NCI-H345 treated with DMSO at 0.1 percent for 48 hours (cell line): ENCODE measurements at regions not wholly inside any gene's neighbourhood (a gene's known extent, or its start where the extent isn't known, plus 50 kb on each side); places are given as distances from the start of the nearest gene placed in this dataset.
"Not testable (repeated sequence)": the region's sequence is repeated elsewhere in the genome, so short reads cannot be mapped to it uniquely, and the experiment has no call there.

Experiments used
- DNase-seq: peaks from one replicate; lab custom pipeline; 2025; ENCODE audit not compliant: unreplicated experiment; lab: John Stamatoyannopoulos, UW

- DNase-seq: no peak
Measured at GRCh38 chr3:80366808-80367548, 599.2 kb upstream of the ROBO1 start.

- DNase-seq: no peak
Measured at GRCh38 chr3:80357761-80358160, 590.0 kb upstream of the ROBO1 start.

- no peak for DNase-seq
Measured at GRCh38 chr3:80355144-80355543, 587.3 kb upstream of the ROBO1 start.

GRCh38 chr3:80351201-80351600, 583.4 kb upstream of the ROBO1 start:
- no peak for DNase-seq

GRCh38 chr3:80350771-80351170, 583.0 kb upstream of the ROBO1 start:
- DNase-seq: no peak

GRCh38 chr3:80338366-80338765, 570.6 kb upstream of the ROBO1 start:
- DNase-seq: no peak

GRCh38 chr3:80334534-80334933, 566.7 kb upstream of the ROBO1 start:
- no peak for DNase-seq

- no peak for DNase-seq
Measured at GRCh38 chr3:80331494-80332170, 563.8 kb upstream of the ROBO1 start.

GRCh38 chr3:80314541-80314940, 546.7 kb upstream of the ROBO1 start:
- not testable (repeated sequence) for DNase-seq

- DNase-seq: no peak
Measured at GRCh38 chr3:80308637-80309036, 540.8 kb upstream of the ROBO1 start.

- no peak for DNase-seq
Measured at GRCh38 chr3:80307844-80308243, 540.0 kb upstream of the ROBO1 start.

- DNase-seq: no peak
Measured at GRCh38 chr3:80297720-80298119, 529.9 kb upstream of the ROBO1 start.

- no peak for DNase-seq
Measured at GRCh38 chr3:80285388-80285787, 517.6 kb upstream of the ROBO1 start.

GRCh38 chr3:80283783-80284182, 516.0 kb upstream of the ROBO1 start:
- DNase-seq: no peak

GRCh38 chr3:80278056-80278455, 510.3 kb upstream of the ROBO1 start:
- DNase-seq: no peak

GRCh38 chr3:80275120-80275519, 507.3 kb upstream of the ROBO1 start:
- DNase-seq: peak; percentile 5

- no peak for DNase-seq
Measured at GRCh38 chr3:80263260-80263659, 495.5 kb upstream of the ROBO1 start.

GRCh38 chr3:80261082-80261481, 493.3 kb upstream of the ROBO1 start:
- DNase-seq: no peak

- no peak for DNase-seq
Measured at GRCh38 chr3:80259736-80260135, 491.9 kb upstream of the ROBO1 start.

GRCh38 chr3:80252113-80252512, 484.3 kb upstream of the ROBO1 start:
- DNase-seq: no peak

- no peak for DNase-seq
Measured at GRCh38 chr3:80247766-80248165, 480.0 kb upstream of the ROBO1 start.

- no peak for DNase-seq
Measured at GRCh38 chr3:80244390-80244789, 476.6 kb upstream of the ROBO1 start.

- DNase-seq: no peak
Measured at GRCh38 chr3:80241791-80242190, 474.0 kb upstream of the ROBO1 start.
